NCI-H460 (cell line): ENCODE measurements at regions not wholly inside any gene's neighbourhood (a gene's known extent, or its start where the extent isn't known, plus 50 kb on each side); places are given as distances from the start of the nearest gene placed in this dataset.

ENCODE experiments used
- DNase-seq: peaks from one replicate; pipeline ENCODE4 v3.0.0-alpha.2; 2016; ENCODE audit warnings: low read depth; ENCODE audit errors: extremely low read depth

DNA sequence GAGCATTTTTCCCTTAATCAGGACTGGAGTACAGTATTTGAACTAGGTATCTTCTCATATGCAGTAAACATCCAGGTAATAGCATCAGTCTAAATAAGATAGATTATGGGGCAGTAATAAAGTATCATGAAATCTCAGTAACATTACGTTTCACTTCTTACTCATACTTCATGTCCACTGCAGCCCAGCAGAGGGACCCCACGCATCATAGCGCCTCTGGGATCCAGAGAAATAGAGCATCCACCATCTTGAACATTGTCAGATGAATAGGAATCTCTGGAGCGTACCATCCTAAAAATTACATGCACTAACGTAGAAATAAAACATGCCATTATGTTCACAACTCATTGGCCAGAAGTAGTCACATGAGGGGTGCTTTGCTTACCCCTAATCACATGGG lies 499.0 kb downstream of the CPS1 start:
- DNase-seq, result peak; percentile 15

DNA sequence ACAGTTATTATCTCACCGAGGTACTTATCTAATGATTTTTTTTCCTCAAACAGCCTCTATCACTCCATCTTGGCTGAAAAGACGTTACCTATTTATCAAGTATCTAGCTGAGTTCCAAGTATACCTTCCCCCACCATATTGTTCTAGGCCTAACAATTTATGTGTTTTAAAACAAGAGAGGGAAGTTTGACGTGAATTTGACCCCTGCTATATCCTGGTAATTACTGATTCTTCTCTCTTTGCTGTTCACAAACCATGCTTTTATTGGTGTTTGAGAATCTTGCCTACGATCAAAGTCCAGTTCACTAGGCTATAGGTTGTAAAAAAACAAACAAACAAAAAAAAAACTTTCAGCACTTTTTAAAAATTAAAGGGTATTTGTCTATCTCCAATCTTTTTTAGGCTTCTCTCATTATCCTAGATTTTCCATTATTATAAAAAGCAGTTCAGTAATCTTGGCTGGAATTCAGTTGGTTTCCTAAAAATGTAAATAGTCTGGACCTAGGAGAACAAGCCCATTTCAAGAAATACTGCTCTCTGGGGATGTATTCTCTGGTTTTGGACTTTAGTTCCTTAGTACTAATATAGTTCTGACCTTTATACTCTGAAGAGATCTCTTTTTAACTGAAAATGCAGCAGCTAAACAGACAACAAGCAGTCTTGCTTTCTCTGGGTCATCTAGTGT lies 505.4 kb downstream of the CPS1 start:
- DNase-seq, result no peak

DNA sequence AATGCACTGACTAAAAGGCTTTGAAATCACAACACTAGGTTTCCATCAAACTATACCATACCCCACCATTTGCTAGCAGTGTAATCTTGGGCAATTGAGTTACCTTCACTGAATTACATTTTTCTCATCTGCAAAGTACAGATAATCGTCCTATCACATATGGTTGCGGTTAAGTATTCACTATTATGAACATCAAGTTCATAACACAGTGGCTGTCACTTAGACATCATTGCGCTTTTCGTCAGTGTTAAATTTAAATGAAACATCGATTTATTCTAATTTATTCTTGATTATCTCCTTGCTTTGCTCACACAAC lies 505.9 kb downstream of the CPS1 start:
- no peak for DNase-seq

DNA sequence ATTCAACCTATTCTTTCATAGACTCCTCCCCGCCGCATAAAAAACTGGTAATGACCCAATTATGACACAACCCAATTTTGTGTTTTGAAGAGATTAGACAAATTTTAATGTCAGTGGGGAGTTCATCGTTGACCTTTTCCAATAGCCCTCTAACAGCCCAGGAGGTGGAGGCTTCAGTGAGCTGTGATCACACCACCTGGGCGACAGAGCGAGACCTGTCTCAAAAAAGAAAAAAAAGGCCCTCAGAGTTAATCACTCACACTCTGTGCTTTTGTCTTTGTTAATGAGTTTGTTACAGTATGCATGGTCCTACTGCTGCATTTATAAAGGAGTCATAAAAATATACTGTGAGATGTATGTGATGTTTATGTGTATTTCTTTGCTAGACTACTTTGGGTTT lies 510.6 kb downstream of the CPS1 start:
- no peak for DNase-seq

DNA sequence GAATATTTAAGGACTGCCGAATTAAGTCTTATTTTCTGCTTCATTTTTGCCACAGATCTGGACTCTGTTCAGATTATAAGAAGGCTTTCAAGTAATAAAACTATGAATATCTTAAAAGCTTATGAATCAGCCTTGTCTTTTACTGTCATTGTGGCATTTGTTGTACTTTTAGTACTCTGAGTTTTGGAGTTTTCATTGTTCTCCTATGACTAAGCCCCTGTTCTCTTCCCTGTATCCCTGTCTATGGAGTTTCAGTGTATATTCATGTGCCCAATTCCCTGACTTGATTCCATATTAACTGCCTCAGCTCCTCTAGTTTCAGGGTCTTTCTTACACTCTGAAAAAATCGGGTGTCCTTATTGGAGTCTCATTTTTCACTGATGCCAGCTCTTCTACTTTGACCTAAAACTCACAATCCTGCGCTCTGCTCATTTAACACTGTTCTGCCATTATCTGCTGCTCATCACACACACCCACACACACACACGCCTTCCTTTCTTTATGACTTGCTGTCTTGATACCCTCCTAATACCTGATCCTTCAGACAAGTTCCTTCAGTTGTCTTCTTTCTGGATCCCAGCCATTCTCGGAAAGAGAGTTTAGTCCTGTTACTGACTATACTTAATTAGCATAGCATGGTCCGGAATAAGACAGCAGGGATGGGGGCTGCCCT lies 511.8 kb downstream of the CPS1 start:
- no peak for DNase-seq

DNA sequence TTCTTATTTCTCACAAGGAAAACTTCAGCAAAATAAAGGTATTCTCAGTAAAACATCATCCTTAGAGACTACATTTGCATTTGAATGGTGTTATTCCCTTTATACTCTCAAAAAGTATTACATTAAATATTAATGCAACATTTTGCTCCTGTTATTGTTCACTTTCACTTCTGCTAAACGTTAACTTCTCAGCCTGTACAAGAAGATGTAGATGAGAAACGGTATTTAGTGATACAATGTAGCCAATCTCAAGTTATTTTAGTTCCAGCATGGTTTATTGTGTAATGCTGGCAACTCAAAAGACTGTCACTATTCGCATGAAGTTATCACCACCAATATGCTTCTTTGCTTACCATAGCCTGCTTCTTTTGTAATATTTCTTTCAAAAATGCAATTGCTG lies 514.1 kb downstream of the CPS1 start:
- DNase-seq, result no peak

DNA sequence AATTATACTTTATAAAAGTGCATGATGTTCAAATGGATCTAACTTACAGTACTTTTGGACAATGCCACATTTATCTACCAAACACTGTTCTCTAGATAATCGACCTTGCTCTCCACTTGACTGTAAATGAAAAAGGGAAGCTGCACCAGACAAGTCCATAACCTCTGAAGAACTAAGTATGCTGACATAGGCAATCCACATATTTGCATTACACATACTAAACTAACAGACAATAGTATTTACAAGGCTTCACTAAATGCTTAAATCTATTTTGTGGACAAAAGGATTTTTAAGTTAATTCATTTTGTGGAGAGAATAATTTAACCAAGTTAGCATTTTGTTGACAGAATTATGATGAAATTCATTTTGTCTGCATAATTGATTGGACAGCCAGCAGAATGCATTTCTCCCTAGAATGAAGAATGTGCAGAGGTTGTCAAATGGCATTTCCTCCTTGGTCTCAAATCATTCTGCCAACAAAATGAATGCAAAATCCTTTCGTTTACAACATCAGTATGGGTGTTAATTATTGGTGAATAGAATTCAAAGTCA lies 520.9 kb downstream of the CPS1 start:
- no peak for DNase-seq

DNA sequence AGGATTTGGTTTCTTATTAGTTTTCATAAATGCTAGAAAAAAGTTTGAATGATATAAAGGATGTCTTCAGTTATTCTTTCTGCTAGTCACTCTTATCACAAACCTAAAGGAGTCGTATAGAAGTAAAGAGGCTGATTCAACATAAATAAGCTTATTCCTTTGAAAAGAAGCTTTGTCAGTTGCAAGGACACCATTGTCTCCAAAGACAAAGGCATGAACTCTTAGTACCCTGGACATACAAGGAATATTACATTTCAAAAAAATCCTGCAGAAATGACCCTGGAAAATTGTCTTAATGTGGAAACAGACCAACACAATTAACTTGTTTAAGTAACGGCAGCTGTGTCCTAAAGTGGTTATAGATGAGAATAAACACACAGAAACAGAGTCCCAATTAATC lies 528.0 kb downstream of the CPS1 start:
- DNase-seq, result no peak

DNA sequence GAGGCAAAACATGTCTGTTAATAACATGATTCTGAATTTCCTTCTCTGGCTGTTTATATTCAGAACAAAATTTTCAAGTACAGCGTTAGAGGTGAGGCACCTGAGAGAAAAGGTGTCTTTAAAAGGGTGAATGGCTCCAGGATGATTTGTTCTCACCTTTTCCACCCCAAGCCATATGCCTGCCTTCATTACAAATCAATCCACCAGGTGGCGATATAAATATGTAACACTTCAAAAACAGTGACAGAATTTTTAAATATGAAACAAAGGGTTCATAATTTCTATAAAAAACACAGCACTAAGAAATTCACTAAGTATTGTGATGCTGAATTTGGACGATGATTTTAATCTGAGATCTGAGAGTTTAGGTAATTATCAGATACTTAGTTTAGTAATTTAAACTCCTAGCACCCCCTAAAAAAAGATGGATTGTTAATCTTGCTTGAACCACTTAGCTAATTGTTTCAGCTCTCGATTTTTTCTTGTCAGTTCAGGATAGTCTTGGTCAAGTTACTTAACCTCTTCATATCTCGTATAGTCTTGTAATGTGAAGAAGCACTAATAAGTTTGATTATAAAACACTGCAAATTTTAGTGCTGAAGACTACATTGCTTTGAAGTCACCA lies 528.8 kb downstream of the CPS1 start:
- peak; percentile 51 for DNase-seq

DNA sequence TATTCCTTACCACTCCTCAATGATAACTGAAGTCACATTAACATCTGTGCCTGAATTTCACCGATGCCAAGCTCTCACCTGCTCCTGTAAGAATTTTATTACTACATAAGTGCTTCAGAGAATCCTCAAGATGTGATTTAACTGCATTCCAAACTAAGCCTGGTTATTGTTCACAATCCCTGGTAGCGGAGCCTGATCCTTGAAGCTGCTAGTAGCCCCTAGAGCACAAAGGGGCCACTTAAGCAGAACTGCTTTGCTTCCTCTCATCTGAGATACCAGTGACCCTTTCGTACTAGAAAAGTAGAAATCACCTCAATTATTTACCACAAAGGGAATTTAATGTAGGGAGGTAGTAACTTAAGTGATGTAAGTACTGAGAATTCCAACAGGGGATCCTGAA lies 529.6 kb downstream of the CPS1 start:
- DNase-seq, result no peak

DNA sequence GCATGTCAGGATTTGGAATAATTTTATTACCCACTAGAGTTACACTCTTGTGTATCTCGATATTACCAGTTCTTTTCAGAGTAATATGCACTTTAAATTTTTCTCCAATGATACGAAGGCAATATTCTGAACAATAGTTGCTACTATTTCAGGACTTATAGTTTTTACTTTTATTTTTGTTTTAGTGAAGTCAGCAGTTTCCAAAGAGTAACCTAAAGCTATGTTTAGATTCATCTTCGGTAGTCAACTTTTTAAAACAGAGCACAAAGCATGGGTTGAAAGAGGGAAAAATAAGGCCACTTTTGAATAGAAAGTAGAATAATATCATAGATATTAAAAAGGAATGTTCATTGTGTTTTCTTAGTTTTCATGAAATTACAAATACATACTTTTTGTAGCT lies 532.7 kb downstream of the CPS1 start:
- DNase-seq, result no peak

DNA sequence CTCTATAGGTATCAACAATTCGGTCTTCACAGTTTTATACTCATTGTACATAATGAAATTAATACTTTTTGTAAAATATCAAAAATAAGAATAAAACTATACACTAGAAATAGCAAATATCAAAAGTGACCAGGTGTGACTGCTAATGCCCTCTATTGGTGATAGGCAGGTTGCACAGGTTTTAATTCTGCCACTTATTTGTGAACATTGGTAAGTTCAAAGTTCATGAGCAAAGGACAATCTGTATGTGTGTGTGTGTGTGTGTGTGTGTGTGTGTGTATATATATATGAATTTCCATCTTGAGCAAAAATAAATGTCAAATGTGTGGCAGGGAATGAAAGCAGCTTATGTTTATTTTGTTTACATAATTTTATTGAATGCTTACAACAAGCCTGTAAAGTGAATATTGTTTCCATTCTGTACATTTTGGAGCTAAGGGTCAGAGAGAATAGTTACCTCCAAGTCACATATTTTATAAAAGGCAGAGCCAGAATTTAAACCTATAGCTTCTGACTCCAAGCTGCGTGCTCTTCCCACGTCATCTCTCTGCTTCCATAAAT lies 537.4 kb downstream of the CPS1 start:
- DNase-seq, result peak; percentile 2

DNA sequence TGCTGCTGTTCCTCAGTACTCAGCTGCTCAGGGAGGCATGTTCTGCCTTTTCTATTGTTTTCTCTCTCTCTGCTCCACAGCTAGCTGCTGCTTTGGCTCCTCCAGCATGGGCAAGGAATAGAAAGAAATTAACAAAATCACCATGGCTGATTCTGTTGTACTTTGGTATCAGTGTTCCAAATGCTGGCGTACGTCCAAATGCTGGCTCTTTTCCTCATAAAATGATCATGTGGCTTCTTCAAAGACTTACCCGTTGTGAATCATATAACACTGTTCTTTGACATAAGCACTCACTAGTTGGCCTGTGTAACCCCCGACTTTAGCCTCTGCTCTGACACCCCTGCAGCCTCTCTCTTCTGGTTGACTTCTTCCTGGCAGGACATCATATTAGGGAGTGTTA lies 547.6 kb downstream of the CPS1 start:
- no peak for DNase-seq

DNA sequence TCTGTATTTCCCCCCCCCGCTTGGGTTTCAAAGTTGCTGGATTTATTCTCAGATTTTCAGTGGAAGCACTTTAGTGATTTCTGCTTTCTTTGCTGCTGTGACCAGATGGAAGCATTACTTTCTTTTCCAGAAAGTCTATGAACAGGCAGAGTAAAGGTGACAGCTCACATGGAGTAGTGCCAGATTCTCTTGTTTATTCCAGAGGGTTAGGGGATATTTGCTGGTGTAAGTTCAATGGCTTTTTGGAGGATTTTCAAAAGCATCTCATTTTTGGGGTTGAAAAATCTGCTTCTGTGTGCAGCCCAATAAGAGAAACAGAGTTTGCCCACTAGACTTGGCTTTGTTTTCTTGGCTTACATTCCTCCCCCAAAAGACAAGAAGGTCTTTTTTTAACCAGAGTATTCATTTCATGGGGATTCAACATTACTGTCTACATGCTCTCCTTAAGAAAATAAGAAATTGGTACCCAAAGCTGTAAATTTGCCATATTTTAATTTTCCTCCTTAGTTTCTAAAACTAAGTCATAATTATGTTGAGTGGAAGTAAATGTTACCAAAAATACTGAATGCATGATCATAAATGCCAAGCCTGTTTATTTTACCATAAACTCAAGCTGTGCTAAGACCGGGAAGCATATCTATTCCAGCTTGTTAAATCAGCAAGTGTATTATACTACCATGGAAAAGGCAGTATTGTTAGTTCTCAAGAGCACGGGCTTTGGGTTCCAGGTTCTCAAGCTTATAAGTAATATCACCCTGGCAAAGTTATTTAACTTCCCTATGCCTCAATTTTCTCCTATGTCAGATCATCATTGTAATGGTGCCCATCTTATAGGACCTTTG lies 557.2 kb downstream of the CPS1 start:
- no peak for DNase-seq

DNA sequence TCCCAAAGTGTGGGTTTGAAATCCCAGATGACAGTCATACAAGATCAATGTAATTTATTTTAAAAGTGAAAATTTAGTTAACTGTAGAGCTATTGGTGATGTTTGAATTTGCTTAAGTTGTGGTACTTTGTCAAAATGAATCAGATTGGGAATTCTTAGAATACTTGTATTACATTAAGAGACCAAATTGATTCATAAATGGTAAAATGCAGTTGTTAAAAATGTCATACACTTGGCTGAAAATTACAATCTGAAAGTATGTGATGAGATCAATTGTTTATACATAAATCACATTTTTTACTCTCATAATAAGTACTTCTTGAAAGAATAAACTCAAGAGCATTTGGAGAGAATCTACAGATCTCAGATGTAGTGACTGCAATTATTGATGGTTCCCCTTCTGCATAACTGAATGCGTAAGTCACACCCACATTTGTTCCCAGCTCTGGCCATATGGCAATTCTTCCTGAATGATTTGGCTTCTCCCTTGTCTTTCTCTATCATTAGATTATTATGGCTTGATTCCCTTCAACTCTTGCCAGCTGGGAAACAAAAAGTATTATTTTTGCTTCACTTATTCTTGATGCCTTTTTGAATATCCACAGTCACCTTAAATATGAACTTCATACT lies 558.5 kb downstream of the CPS1 start:
- DNase-seq, result no peak

DNA sequence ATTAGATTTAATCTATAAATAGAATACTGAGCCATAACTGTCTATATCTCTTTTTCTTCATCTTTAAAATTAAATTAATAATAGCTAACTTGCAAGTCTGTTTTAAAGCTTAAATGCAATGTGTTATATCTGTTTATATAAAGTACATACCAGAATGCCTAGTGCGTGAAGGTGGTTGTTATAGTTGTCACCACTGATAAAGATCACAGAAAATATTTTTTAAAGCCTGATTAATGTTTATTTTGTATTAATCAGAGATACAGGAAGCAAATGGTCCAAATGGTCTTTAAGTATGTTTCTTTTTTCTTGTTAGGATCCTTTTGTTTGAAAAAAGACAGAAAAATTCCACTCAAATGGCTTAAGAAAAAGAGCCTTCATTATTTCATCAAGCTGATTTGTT lies 560.6 kb downstream of the CPS1 start:
- DNase-seq, result no peak

DNA sequence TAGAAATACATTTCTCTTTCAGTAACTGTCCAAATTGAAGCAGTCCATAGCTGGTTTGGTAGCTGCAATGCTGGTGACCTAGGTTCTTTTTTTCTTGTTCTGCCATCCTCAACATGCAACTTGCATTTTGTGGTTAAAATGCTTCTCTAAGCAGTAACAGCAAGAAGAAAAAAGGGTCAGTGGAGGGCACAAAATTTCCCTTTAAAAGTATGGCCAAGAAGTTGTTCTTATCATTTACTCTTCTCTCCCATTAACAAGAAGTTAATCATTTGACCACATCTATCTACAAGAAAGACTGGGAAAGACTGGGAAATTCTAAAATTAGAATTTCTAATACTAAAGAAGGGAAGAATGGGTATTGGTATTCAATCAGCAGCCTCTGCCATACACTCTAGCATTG lies 569.9 kb downstream of the CPS1 start:
- no peak for DNase-seq

DNA sequence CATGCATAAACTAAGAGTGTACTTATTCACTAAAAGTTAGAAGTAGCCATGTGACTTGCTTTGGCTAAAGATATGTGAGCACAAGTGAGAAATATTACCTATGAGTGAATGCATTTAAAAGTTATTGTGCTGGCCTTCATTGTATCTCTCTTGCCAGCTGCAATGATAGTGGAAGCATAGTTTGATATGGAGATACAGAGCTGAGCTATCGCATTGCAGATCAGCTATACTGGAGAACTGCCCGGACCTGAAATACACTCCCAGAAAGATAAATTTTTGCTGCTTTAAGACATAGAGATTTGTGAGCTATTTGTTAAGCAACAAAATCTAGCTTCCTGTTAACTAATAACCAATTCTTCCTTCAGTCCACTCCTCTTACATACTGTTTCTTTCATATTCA lies 571.1 kb downstream of the CPS1 start:
- no peak for DNase-seq

DNA sequence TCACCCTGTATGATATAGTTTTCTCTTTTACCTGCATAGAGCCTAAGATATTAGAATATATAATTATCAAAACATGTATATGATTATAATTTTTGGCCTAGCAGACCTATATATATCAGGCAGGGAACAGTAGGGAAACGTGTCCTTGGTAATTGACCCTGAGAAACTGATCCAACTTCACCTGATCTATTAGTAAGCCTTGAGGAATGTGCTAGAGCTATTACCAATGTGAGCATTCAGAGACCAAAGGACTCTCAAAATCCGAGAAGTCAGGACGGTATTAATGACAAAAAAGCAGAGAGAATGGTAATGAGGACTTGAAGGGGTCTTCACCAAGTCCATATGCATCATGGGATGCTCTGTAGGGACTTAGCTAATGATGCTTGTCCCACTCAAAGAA lies 571.9 kb downstream of the CPS1 start:
- DNase-seq, result no peak

DNA sequence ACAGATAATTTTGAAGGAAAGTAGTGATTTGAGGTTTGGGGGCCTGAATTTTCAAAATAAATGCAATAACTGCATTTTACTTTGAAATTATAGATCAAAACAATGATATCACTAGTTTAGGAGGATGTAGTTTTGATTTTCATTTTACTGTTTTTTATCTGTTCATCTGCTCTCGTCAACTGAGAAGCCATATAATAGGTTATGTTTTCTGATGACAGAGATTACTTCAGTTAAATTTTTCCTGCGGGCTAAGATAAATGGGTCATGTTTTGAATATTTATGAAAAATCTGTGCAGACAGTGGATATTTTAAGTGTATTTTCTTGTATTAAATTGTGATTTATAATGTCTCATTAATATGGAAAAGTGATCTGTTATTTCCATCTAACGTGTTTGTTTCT lies 573.4 kb downstream of the CPS1 start:
- no peak for DNase-seq

DNA sequence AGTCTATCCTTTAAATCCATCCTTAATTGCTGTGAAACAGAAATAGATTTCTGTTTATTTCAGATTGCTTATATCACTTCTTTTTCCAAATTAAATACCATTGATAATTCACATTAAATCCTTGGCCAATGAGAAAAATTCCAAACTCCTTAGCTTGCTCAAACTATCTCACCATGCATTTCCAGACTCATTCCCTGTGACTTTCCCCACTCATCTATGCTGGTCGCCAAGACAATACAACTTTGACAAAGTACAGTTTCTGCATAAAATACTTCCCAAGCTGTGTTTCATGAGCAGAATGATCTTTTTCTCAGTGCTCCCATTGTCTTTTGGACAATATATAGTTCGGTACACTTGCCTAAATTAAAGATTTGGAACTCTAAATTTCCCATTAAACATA lies 575.6 kb downstream of the CPS1 start:
- no peak for DNase-seq
